IPS DF 6.9 (cell line): ENCODE measurements at regions not wholly inside any gene's neighbourhood (a gene's known extent, or its start where the extent isn't known, plus 50 kb on each side); places are given as distances from the start of the nearest gene placed in this dataset.
"Not testable (repeated sequence)": the region's sequence is repeated elsewhere in the genome, so short reads cannot be mapped to it uniquely, and the experiment has no call there.

Source experiments
- DNase-seq: peaks from one replicate; pipeline ENCODE4 v3.0.0-alpha.2; 2013; ENCODE audit warnings: low read depth, low spot score
- H3K27ac ChIP-seq: one replicate; pipeline ENCODE4 v1.5.1; 2013; ENCODE audit warnings: low read length, control low read depth
- H3K27me3 ChIP-seq: 2 replicates; pipeline ENCODE4 v1.6.1; 2013; ENCODE audit warnings: mild to moderate bottlenecking, low read length; ENCODE audit not compliant: control insufficient read depth, insufficient read depth
- H3K36me3 ChIP-seq: 2 replicates; pipeline ENCODE4 v1.6.1; 2013; ENCODE audit warnings: low read length; ENCODE audit not compliant: control insufficient read depth, insufficient read depth
- H3K4me1 ChIP-seq: 2 replicates; pipeline ENCODE4 v1.6.1; 2013; ENCODE audit warnings: low read length; ENCODE audit not compliant: control insufficient read depth, insufficient read depth
- H3K4me3 ChIP-seq: 2 replicates; pipeline ENCODE4 v1.5.1; 2013; ENCODE audit warnings: mild to moderate bottlenecking, low read length
- H3K9me3 ChIP-seq: 2 replicates; pipeline ENCODE4 v1.6.1; 2013; ENCODE audit warnings: low read length, inconsistent platforms; ENCODE audit not compliant: control insufficient read depth, insufficient read depth
- whole genome bisulfite sequencing: extraction: QIAGEN DNeasy Blood & Tissue Kit; methylation state at CpG from one replicate; pipeline ENCODE4 v1.1.7; 2013; ENCODE audit warnings: mixed read lengths, missing lambda C conversion rate; ENCODE audit not compliant: insufficient read length, insufficient coverage; 5-methylcytosine and 5-hydroxymethylcytosine counted together

DNA sequence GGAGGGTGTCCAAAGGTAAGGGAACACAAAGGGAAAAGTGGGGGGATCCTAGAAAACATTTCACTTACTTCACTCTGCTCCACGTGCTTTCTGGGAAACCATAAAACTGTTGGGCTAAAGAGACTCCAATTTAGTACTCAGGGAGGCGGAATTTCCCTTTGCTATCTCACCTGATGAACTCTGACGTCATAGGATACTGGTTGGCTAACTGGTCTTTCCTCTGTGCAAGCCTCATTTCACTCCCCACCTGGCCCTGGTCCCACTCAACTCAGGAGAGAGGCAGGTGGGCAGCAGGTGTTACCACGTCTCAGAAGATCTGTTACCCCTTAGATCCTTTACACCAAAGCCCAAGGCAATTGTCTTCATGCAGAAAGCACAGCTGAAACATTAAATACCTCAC lies 51.8 kb upstream of the PMAIP1 start:
- H3K27ac ChIP-seq = no peak overlapping the region
- no peaks in the 10 kb centered on the region for H3K36me3 ChIP-seq
- H3K4me1 ChIP-seq = no peaks in the 10 kb centered on the region
- no peak overlapping the region for H3K4me3 ChIP-seq
- H3K9me3 ChIP-seq = no peaks in the 10 kb centered on the region
- no peaks in the 10 kb centered on the region for H3K27me3 ChIP-seq
- no CpG with 5 or more reads among the region's 4 CpGs for WGBS
- DNase-seq = no peak

DNA sequence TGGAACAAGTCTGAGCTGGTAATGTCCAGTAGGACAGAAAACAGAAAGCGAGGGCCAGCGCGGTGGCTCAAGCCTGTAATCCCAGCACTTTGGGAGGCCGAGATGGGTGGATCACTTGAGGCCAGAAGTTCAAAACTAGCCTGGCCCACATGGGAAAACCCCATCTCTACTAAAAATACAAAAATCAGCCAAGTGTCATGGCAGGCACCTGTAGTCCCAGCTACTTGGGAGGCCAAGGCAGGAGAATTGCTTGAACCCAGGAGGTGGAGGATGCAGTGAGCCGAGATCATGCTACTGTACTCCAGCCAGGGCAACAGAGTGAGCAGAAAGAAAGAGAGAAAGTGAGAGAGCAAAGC lies 52.3 kb upstream of the PMAIP1 start:
- not testable (repeated sequence) for DNase-seq, H3K36me3 ChIP-seq, H3K27me3 ChIP-seq, H3K4me3 ChIP-seq, H3K4me1 ChIP-seq, H3K27ac ChIP-seq, H3K9me3 ChIP-seq
- no CpG with 5 or more reads among the region's 5 CpGs for WGBS

DNA sequence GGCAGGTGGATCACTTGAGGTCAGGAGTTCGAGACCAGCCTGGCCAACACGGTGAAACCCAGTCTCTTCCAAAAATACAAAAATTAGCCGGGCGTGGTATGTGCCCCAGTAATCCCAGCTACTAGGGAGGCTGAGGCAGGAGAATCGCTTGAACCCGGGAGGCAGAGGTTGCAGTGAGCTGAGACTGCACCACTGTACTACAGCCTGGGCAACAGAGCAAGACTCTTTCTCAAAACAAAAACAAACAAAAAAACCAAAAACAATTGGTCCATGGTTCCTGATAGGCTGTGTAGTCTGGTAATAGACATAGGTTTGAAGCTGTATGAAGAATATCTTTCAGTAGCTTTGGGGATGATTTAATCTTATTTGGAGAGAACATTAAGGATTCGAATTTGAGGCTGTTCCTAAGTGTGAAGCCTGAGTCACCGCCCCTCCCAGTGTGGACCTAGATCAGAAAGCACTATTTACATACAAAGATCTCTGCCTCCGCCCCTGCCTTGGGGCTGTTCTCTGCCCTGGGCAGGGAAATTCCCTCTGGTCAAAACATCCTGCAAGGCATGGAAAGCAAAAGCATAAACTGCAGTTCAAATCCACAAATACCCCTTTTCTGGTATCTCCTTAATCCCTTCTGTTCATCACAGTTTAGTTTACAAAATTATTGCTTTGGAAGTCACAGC lies 52.8 kb upstream of the PMAIP1 start:
- no peak overlapping the region for H3K27ac ChIP-seq
- no peak for DNase-seq

DNA sequence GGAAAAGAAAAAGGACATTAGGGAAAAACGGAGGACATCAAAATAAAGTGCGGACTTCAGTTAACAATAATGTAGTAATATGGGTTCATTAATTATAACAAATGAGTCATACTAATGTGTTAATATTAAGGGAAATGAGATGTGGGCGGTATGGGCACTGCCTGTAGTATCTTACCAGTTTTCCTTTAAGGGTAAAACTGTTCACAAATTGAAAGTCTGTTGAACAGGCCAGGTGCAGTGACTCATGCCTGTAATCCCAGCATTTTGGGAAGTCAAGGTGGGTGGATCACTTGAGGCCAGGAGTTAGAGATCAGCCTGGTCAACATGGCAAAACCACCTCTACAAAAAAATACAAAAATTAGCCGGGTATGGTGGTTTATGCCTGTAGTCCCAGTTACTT lies 56.8 kb upstream of the PMAIP1 start:
- DNase-seq = no peak
- Histone ChIP-seq H3K27ac (no peak overlapping the region), H3K36me3 (no peaks in the 10 kb centered on the region), H3K4me1 (no peaks in the 10 kb centered on the region), H3K9me3 (no peaks in the 10 kb centered on the region), H3K4me3 (no peak overlapping the region), H3K27me3 (no peaks in the 10 kb centered on the region)
- 100% methylated on average over 1 of the region's 4 CpGs for WGBS

More for the DNA sequence above, 52.8 kb upstream of the PMAIP1 start:
- H3K27me3 ChIP-seq = no peaks in the 10 kb centered on the region
- H3K4me1 ChIP-seq = no peaks in the 10 kb centered on the region
- H3K4me3 ChIP-seq = no peak overlapping the region
- no CpG with 5 or more reads among the region's 9 CpGs for WGBS
- no peaks in the 10 kb centered on the region for H3K9me3 ChIP-seq
- no peaks in the 10 kb centered on the region for H3K36me3 ChIP-seq

DNA sequence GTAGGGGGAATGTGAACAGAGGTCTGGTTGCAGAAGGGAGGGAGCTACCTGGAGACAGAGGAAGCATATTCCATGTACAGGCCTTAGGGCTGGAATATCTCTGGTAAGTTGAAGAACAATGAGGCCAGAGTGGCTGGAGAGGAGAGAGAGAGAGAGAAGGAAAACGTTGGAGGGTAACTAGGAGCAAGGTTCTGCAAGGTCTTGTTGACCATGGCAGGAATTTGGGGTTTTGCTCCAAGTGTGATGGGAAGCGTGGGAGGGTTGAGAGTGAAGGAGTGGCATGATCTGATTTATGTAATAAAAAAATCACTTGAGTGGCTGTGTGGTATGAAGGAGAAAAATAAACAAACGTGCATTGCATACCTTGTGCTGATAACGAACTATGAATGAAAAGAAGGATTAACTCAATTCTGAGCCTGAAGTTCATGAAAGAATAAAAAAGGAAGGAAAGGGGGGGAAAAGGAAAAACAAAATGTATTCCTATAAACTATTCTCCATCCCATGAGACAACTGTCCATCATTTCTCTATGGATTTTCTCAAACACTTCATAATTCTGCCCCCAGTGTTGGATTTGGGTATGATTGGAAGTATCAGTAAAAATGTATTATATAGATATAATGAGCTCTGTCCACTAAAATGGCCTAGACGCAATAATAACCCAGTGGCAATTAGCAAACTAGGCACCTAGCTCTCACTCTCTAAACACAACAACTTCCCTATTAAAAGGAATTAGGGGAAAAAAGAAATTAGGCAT lies 59.7 kb upstream of the PMAIP1 start:
- H3K27ac ChIP-seq = no peak overlapping the region
- DNase-seq = no peak
- no peak overlapping the region for H3K4me3 ChIP-seq
- WGBS = no CpG with 5 or more reads among the region's 5 CpGs
- H3K27me3 ChIP-seq = no peaks in the 10 kb centered on the region
- no peaks in the 10 kb centered on the region for H3K36me3 ChIP-seq
- H3K4me1 ChIP-seq = peaks cover 2% of the 10 kb centered on the region; the same call in 1 of the 2 replicates
- no peaks in the 10 kb centered on the region for H3K9me3 ChIP-seq

- no peaks in the 10 kb centered on the region for H3K36me3 ChIP-seq
- WGBS = 100% methylated on average over 1 of the region's 2 CpGs
- H3K9me3 ChIP-seq = no peaks in the 10 kb centered on the region
- peaks cover 3% of the 10 kb centered on the region; the same call in 1 of the 2 replicates for H3K4me1 ChIP-seq
- no peaks in the 10 kb centered on the region for H3K27me3 ChIP-seq
- H3K27ac ChIP-seq = no peak overlapping the region
- no peak for DNase-seq
- H3K4me3 ChIP-seq = no peak overlapping the region
These were observed 60.5 kb upstream of the PMAIP1 start for GRCh38 chr18:59839246-59839645.

GRCh38 chr18:59837586-59837985 lies 62.2 kb upstream of the PMAIP1 start:
- H3K4me1 ChIP-seq = peaks cover 3% of the 10 kb centered on the region; the same call in 1 of the 2 replicates
- no peaks in the 10 kb centered on the region for H3K9me3 ChIP-seq
- DNase-seq = peak; percentile 73
- no peaks in the 10 kb centered on the region for H3K27me3 ChIP-seq
- no peak overlapping the region for H3K27ac ChIP-seq
- no peak overlapping the region for H3K4me3 ChIP-seq
- H3K36me3 ChIP-seq = no peaks in the 10 kb centered on the region
- WGBS = no CpG with 5 or more reads among the region's 7 CpGs

DNA sequence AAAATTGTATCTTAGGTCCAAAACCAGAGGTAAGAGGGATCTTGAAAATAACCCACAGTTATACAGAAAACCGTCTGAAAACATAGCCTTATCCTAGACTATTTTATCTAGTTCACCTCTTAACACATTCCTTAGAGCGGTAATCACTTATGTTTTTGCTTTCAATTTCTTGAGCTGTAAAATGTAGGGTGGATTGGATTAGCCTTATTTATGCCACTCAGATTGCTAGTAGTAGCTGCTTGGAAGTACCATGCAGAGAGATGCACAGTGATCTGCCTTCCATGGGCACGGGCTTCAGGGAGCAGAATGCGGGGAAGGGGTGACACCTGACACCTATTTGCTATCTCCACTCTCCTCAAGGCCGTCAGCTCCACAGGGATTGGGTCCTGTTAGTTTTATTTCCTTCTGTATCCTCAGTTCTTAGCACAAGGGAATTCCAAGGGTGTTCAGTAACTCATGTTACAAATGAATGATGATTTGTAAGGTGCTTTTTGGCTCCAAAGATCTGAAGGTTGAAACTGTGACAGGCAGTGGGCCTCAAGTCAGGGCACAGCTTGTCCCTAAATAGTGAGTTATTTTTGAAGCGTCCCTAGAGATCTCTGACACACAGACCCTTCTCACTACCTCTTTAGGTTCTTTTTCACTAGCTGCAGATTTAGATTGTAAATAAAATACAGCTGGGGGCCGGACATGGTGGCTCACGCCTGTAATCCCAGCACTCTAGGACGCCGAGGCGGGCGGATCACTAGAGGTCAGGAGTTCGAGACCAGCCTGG lies 64.0 kb upstream of the PMAIP1 start:
- H3K27me3 ChIP-seq = no peaks in the 10 kb centered on the region
- H3K36me3 ChIP-seq = no peaks in the 10 kb centered on the region
- no peak overlapping the region for H3K27ac ChIP-seq
- peak; percentile 27 for DNase-seq
- no CpG with 5 or more reads among the region's 13 CpGs for WGBS
- H3K4me3 ChIP-seq = no peak overlapping the region
- H3K4me1 ChIP-seq = peaks cover 3% of the 10 kb centered on the region; the same call in 1 of the 2 replicates
- H3K9me3 ChIP-seq = no peaks in the 10 kb centered on the region

GRCh38 chr18:59834267-59834666 lies 65.5 kb upstream of the PMAIP1 start:
- Histone ChIP-seq H3K4me1 (peaks cover 3% of the 10 kb centered on the region; the same call in 1 of the 2 replicates), H3K4me3 (no peak overlapping the region), H3K9me3 (no peaks in the 10 kb centered on the region), H3K27ac (no peak overlapping the region), H3K36me3 (no peaks in the 10 kb centered on the region), H3K27me3 (no peaks in the 10 kb centered on the region)
- WGBS = no CpG with 5 or more reads among the region's 3 CpGs
- DNase-seq = no peak

GRCh38 chr18:59833785-59834184 lies 66.0 kb upstream of the PMAIP1 start:
- H3K27ac ChIP-seq = no peak overlapping the region
- no peak overlapping the region for H3K4me3 ChIP-seq
- WGBS = no CpG with 5 or more reads among the region's 3 CpGs

More at GRCh38 chr18:59833785-59834184, 66.0 kb upstream of the PMAIP1 start:
- no peak for DNase-seq
- Histone ChIP-seq H3K4me1 (peaks cover 3% of the 10 kb centered on the region; the same call in 1 of the 2 replicates), H3K36me3 (no peaks in the 10 kb centered on the region), H3K27me3 (no peaks in the 10 kb centered on the region), H3K9me3 (no peaks in the 10 kb centered on the region)
